Epithelial cell of proximal tubule (primary cell): ENCODE measurements at regions not wholly inside any gene's neighbourhood (a gene's known extent, or its start where the extent isn't known, plus 50 kb on each side); places are given as distances from the start of the nearest gene placed in this dataset.

ENCODE experiments used
- DNase-seq: peaks from one replicate; pipeline ENCODE4 v3.0.0-alpha.2; 2011; ENCODE audit warnings: low read depth
- H3K4me3 ChIP-seq: 2 replicates; pipeline ENCODE4 v1.5.1; 2011; ENCODE audit warnings: low read depth, mild to moderate bottlenecking, low read length
- TF ChIP-seq, protein P1 (sequence below): conservative IDR thresholded peaks from 2 replicates; pipeline ENCODE4 v1.5.1; 2012; ENCODE audit warnings: low read depth, mild to moderate bottlenecking, low read length

DNA sequence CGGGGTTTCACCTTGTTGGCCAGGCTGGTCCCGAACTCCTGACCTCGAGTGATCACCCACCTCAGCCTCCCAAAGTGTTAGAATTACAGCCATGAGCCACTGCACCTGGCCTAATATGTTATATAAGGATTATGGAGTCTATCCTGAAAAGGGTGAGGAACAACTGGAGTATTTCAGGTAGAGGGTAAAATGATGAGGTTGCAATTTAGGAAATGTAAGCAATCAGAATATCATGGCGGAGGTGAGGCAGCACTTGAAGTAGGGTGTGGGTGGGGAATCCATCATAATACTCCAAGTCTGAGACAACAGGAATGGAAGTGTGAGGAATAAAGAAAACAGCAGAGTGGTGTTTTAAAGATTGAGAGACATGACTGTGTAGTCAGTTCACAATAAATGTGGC, 582.2 kb downstream of the FGF9 start:
- no peak for DNase-seq
- TF ChIP-seq, protein P1, sequence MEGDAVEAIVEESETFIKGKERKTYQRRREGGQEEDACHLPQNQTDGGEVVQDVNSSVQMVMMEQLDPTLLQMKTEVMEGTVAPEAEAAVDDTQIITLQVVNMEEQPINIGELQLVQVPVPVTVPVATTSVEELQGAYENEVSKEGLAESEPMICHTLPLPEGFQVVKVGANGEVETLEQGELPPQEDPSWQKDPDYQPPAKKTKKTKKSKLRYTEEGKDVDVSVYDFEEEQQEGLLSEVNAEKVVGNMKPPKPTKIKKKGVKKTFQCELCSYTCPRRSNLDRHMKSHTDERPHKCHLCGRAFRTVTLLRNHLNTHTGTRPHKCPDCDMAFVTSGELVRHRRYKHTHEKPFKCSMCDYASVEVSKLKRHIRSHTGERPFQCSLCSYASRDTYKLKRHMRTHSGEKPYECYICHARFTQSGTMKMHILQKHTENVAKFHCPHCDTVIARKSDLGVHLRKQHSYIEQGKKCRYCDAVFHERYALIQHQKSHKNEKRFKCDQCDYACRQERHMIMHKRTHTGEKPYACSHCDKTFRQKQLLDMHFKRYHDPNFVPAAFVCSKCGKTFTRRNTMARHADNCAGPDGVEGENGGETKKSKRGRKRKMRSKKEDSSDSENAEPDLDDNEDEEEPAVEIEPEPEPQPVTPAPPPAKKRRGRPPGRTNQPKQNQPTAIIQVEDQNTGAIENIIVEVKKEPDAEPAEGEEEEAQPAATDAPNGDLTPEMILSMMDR, result no peak
- no peak overlapping the region for H3K4me3 ChIP-seq

DNA sequence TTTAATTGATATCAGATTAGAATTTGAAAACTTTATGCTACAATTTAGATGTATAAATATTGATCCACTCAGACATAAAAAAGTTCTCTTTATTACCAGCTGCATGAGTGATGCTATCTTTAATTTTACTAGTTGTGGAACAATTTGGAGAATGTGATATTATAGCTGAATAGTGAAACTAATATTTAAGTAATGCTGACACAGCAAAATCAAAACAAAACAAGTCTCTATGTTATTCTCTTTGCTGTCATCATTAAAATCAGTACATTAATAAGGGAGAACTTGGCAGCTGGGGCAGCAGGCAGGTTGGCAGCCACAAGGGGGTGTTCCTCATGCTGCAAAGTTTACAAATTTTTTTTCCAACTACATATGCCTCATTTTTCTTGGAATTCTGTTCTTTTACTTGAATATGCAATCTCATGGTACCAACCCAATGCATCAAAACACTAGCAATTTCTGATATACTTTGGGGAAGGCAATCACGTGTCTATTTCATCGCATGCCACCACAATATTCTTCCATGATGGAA, 585.3 kb downstream of the FGF9 start:
- no peak for DNase-seq
- H3K4me3 ChIP-seq, result no peak overlapping the region
- TF ChIP-seq, protein P1, result peak; percentile 49

DNA sequence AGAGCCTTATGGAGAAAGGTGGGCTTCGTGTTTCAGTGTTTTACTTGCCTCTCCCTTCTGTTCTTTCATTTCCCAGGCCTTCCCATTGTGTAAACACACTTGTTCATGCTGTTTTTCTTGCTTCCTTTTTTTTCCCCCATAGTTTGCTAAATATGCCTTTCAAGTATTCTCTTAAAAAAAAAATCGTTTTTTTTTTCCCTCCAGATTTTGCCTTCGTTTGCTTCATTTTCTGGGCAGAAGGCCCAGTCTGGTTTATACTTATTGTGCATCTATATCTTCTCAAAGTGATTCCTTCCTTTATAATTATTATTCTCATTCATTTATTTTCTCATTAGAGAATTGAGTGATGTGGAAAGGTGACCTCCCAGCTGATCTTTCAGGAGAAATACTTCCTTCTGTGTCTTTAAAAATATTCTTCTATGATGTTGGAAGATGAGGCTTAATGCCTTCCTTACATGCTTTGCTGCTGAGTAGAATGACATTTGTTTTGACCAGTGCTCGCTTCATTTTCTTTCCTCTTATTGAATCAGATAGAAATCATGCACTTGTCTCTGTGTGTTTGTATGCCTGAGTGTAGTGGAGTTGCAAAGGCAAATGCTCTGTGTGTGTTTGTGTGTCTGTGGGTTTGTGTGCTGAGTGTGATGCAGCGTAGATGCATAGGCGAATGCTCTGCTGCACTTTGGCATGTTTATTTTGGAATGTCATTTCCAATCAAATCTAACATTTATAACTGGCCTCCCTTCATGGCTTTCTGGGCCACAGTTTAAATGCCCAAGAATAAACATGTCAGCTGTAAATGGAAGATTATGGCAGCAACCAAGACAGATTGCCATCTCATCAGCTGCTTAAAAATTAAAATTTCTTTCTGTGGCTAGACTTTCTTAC, 591.4 kb downstream of the FGF9 start:
- no peak for DNase-seq
- TF ChIP-seq, protein P1, result no peak
- H3K4me3 ChIP-seq, result no peak overlapping the region

DNA sequence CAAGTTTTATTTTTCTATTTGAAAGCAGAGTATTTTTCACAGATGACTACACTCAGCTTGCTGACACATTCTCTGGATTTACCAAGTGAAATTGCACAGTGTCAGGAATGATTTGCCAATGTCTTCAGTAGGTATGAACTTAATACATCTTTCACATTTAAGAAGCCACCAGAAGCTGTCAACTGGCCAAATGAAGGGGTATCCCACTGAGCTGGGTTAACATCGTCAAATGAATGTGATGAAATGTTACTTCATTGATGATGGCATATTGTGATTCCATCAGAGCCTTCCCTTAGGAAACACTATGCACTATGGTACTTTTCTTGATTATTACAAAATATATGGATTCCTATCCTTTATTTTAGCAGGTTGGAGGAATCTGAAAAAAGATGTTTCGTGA, 592.3 kb downstream of the FGF9 start:
- DNase-seq, result no peak
- TF ChIP-seq, protein P1, result no peak
- no peak overlapping the region for H3K4me3 ChIP-seq

DNA sequence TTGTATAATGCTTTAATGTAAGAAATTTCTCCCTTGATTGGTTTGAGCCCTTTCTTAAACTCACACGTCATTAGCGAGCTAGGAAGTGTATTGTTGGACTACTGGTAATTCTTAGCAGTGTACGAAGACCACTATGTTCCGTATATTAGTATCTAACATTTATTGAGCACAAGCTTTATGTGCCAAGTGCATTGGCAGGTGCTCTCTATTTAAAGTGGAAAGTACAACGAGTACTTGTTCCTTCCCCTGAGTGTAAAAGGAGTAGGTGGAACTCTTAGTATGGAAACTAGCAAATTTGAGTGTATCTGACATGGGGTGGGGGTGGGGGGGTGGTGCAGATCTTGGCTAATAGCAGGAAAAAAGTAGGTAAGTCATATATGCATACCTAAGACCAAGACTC, 594.7 kb downstream of the FGF9 start:
- TF ChIP-seq, protein P1, result no peak
- no peak overlapping the region for H3K4me3 ChIP-seq
- DNase-seq, result no peak

DNA sequence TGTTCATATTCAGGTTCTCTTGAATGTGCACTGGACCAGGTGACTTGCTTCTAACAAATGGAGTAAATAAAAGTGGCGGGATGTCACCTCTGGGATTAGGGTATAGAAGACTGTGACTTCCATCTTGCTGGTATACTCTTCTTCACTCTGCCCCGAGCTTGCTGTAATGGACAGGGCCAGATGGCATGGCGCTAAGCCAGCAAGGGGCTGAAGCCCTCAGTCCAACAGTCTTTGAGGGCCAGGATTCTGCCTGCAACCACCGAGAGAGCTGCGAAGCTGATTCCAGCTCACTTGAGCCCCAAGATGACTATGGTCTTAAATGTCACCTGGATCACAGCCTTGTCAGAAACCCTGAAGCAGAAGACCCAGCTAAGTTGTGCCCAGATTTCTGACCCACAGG, 600.0 kb downstream of the FGF9 start:
- TF ChIP-seq, protein P1, result no peak
- no peak for DNase-seq
- H3K4me3 ChIP-seq, result no peak overlapping the region

DNA sequence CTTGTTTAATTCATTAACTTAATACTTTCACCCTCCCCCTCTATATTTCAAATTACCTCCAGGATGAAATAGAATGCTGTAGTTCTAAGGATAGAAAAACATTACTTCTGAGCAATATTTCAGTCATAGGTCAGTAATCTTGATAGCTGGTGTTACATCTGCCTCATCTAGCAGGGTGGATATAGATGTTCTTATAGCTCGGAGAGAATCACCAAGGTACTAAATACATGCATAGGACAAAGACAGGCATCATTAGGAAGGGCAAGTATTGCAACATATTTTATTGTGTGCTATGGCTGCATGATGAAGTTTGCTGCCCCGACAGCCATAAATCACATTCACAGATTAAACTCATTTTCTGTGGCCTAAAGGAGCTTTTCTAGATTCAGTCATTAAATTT, 601.0 kb downstream of the FGF9 start:
- H3K4me3 ChIP-seq, result no peak overlapping the region
- no peak for DNase-seq
- TF ChIP-seq, protein P1, result no peak
